Fibroblast of the conjunctiva (primary cell): ENCODE measurements at regions not wholly inside any gene's neighbourhood (a gene's known extent, or its start where the extent isn't known, plus 50 kb on each side); places are given as distances from the start of the nearest gene placed in this dataset.
"Not testable (repeated sequence)": the region's sequence is repeated elsewhere in the genome, so short reads cannot be mapped to it uniquely, and the experiment has no call there.

ENCODE experiments used
- DNase-seq: peaks from one replicate; pipeline ENCODE4 v3.0.0-alpha.2; 2010; ENCODE audit warnings: low read depth

GRCh38 chr1:849873-850272 is 73.8 kb upstream of the SAMD11 start:
- DNase-seq, result not testable (repeated sequence)

- DNase-seq, result not testable (repeated sequence)
Measured at GRCh38 chr1:850318-850717, 73.4 kb upstream of the SAMD11 start.

- DNase-seq, result peak; percentile 26
Measured at GRCh38 chr1:851398-851797, 72.3 kb upstream of the SAMD11 start.

- not testable (repeated sequence) for DNase-seq
Measured at GRCh38 chr1:851841-852240, 71.9 kb upstream of the SAMD11 start.

- not testable (repeated sequence) for DNase-seq
Measured at GRCh38 chr1:855202-855981, 68.3 kb upstream of the SAMD11 start.

GRCh38 chr1:856541-857057 is 67.1 kb upstream of the SAMD11 start:
- DNase-seq, result not testable (repeated sequence)

- DNase-seq, result not testable (repeated sequence)
Measured at GRCh38 chr1:857926-858648, 65.6 kb upstream of the SAMD11 start.

GRCh38 chr1:858649-859041 is 65.1 kb upstream of the SAMD11 start:
- peak; percentile 6 for DNase-seq

GRCh38 chr1:860941-861340 is 62.8 kb upstream of the SAMD11 start:
- not testable (repeated sequence) for DNase-seq

- DNase-seq, result no peak
Measured at GRCh38 chr1:861714-862113, 62.0 kb upstream of the SAMD11 start.

- DNase-seq, result not testable (repeated sequence)
Measured at GRCh38 chr1:862601-863000, 61.1 kb upstream of the SAMD11 start.

GRCh38 chr1:865633-866032 is 58.1 kb upstream of the SAMD11 start:
- not testable (repeated sequence) for DNase-seq

- DNase-seq, result no peak
Measured at GRCh38 chr1:866095-866494, 57.6 kb upstream of the SAMD11 start.

- DNase-seq, result not testable (repeated sequence)
Measured at GRCh38 chr1:866631-867299, 57.0 kb upstream of the SAMD11 start.

- not testable (repeated sequence) for DNase-seq
Measured at GRCh38 chr1:867550-867949, 56.2 kb upstream of the SAMD11 start.

GRCh38 chr1:869499-870244 is 54.1 kb upstream of the SAMD11 start:
- DNase-seq, result peak; percentile 4
